ENCODE measurements at regions not wholly inside any gene's neighbourhood (a gene's known extent, or its start where the extent isn't known, plus 50 kb on each side); places are given as distances from the start of the nearest gene placed in this dataset.
"Not testable (repeated sequence)": the region's sequence is repeated elsewhere in the genome, so short reads cannot be mapped to it uniquely, and the experiment has no call there.

- H3K4me1 ChIP-seq (ENCODE audit: insufficient read depth, poor library complexity, severe bottlenecking), result no peaks in the 10 kb centered on the region
These were observed 1019.8 kb upstream of the CDH18 start for GRCh38 chr5:21007781-21008180.

GRCh38 chr5:20988933-20989332 is 1000.9 kb upstream of the CDH18 start:
- not testable (repeated sequence) for H3K4me1 ChIP-seq (ENCODE audit: insufficient read depth, poor library complexity, severe bottlenecking); H3K9me3 ChIP-seq (ENCODE audit: severe bottlenecking); H3K36me3 ChIP-seq (ENCODE audit: low read depth); H3K27me3 ChIP-seq (ENCODE audit: insufficient read depth, poor library complexity, severe bottlenecking); H3K27ac ChIP-seq (ENCODE audit: poor library complexity, severe bottlenecking); H3K4me3 ChIP-seq (ENCODE audit: severe bottlenecking); DNase-seq (ENCODE audit: low spot score); ATAC-seq (ENCODE audit: low read depth)

More at GRCh38 chr5:21007781-21008180, 1019.8 kb upstream of the CDH18 start:
- DNase-seq (ENCODE audit: low spot score) (no peak), ATAC-seq (ENCODE audit: low read depth) (no peak)
- no peaks in the 10 kb centered on the region for H3K36me3 ChIP-seq (ENCODE audit: low read depth)
- H3K4me3 ChIP-seq (ENCODE audit: severe bottlenecking), result no peak overlapping the region
- TF ChIP-seq CTCF (IDR thresholded peaks at IDR 0.05; ENCODE audit: poor library complexity, severe bottlenecking), result no peak
- H3K27ac ChIP-seq (ENCODE audit: poor library complexity, severe bottlenecking), result no peak overlapping the region
- no peaks in the 10 kb centered on the region for H3K9me3 ChIP-seq (ENCODE audit: severe bottlenecking)
- H3K27me3 ChIP-seq (ENCODE audit: insufficient read depth, poor library complexity, severe bottlenecking), result no peaks in the 10 kb centered on the region

- Histone ChIP-seq H3K27ac (ENCODE audit: poor library complexity, severe bottlenecking) (no peak overlapping the region), H3K27me3 (ENCODE audit: insufficient read depth, poor library complexity, severe bottlenecking) (no peaks in the 10 kb centered on the region), H3K4me1 (ENCODE audit: insufficient read depth, poor library complexity, severe bottlenecking) (no peaks in the 10 kb centered on the region), H3K36me3 (ENCODE audit: low read depth) (no peaks in the 10 kb centered on the region), H3K4me3 (ENCODE audit: severe bottlenecking) (no peak overlapping the region), H3K9me3 (ENCODE audit: severe bottlenecking) (no peaks in the 10 kb centered on the region)
- no peak for TF ChIP-seq CTCF (IDR thresholded peaks at IDR 0.05; ENCODE audit: poor library complexity, severe bottlenecking)
- no peak for DNase-seq (ENCODE audit: low spot score)
- ATAC-seq (ENCODE audit: low read depth), result no peak
These were observed 997.8 kb upstream of the CDH18 start for GRCh38 chr5:20985754-20986153.

GRCh38 chr5:20974426-20974825 is 986.4 kb upstream of the CDH18 start:
- Histone ChIP-seq H3K9me3 (ENCODE audit: severe bottlenecking) (no peaks in the 10 kb centered on the region), H3K27me3 (ENCODE audit: insufficient read depth, poor library complexity, severe bottlenecking) (no peaks in the 10 kb centered on the region), H3K4me3 (ENCODE audit: severe bottlenecking) (no peak overlapping the region), H3K4me1 (ENCODE audit: insufficient read depth, poor library complexity, severe bottlenecking) (peaks cover 13% of the 10 kb centered on the region), H3K36me3 (ENCODE audit: low read depth) (no peaks in the 10 kb centered on the region), H3K27ac (ENCODE audit: poor library complexity, severe bottlenecking) (no peak overlapping the region)
- no peak for TF ChIP-seq CTCF (IDR thresholded peaks at IDR 0.05; ENCODE audit: poor library complexity, severe bottlenecking)
- ATAC-seq (ENCODE audit: low read depth), result peak; percentile 54; the same call in 2 of the 3 replicates
- no peak for DNase-seq (ENCODE audit: low spot score)

- H3K27me3 ChIP-seq (ENCODE audit: insufficient read depth, poor library complexity, severe bottlenecking), result no peaks in the 10 kb centered on the region
- peaks cover 13% of the 10 kb centered on the region for H3K4me1 ChIP-seq (ENCODE audit: insufficient read depth, poor library complexity, severe bottlenecking)
- no peaks in the 10 kb centered on the region for H3K36me3 ChIP-seq (ENCODE audit: low read depth)
- H3K4me3 ChIP-seq (ENCODE audit: severe bottlenecking), result peak overlapping the region; percentile 11
- TF ChIP-seq CTCF (IDR thresholded peaks at IDR 0.05; ENCODE audit: poor library complexity, severe bottlenecking), result peak; percentile 84
- no peaks in the 10 kb centered on the region for H3K9me3 ChIP-seq (ENCODE audit: severe bottlenecking)
- ATAC-seq (ENCODE audit: low read depth) (peak; percentile 90), DNase-seq (ENCODE audit: low spot score) (no peak)
- H3K27ac ChIP-seq (ENCODE audit: poor library complexity, severe bottlenecking), result no peak overlapping the region
These were observed 984.5 kb upstream of the CDH18 start for GRCh38 chr5:20972419-20972925.

Measured in RWPE2 (cell line).